PC-3 (cell line): ENCODE measurements at regions not wholly inside any gene's neighbourhood (a gene's known extent, or its start where the extent isn't known, plus 50 kb on each side); places are given as distances from the start of the nearest gene placed in this dataset.

Experiments used
- CTCF ChIP-seq: fragments of 300-600 bp; sonication (generic); conservative IDR thresholded peaks from 2 replicates; pipeline ENCODE4 v1.5.1; 2017; ENCODE audit warnings: antibody characterized with exemption, low read depth, mild to moderate bottlenecking, low read length
- EZH2 ChIP-seq: fragments of 300-600 bp; sonication (generic); IDR thresholded peaks from one replicate; pipeline ENCODE4 v1.6.1; 2017; ENCODE audit warnings: antibody characterized with exemption, mild to moderate bottlenecking, low read length; ENCODE audit not compliant: unreplicated experiment

GRCh38 chr1:189960769-189961168 is 516.9 kb downstream of the BRINP3 start:
- no peak for TF ChIP-seq CTCF
- no peak for TF ChIP-seq EZH2
